A549 (cell line): ENCODE measurements at regions not wholly inside any gene's neighbourhood (a gene's known extent, or its start where the extent isn't known, plus 50 kb on each side); places are given as distances from the start of the nearest gene placed in this dataset.

Experiments
- BHLHE40 ChIP-seq: IDR thresholded peaks from 2 replicates; pipeline ENCODE4 v1.6.1; 2012; ENCODE audit warnings: low read depth, low read length, inconsistent platforms
- CTCF ChIP-seq: fragments of >200 bp; sonication (Bioruptor Twin); formaldehyde crosslinking; IDR thresholded peaks from 3 replicates; pipeline ENCODE4 v1.5.1; 2016
- E2F6 ChIP-seq: IDR thresholded peaks from 2 replicates; pipeline ENCODE4 v1.6.1; 2012; ENCODE audit warnings: low read depth, borderline replicate concordance
- ESRRA ChIP-seq: fragments of 150-350 bp; IDR thresholded peaks from 2 replicates; pipeline ENCODE4 v1.6.1; 2014; ENCODE audit warnings: mild to moderate bottlenecking, low read length, borderline replicate concordance
- MAFK ChIP-seq: fragments of 450-650 bp; IDR thresholded peaks from 2 replicates; pipeline ENCODE4 v1.6.1; 2014; ENCODE audit not compliant: partially characterized antibody
- MAX ChIP-seq: IDR thresholded peaks from 2 replicates; pipeline ENCODE4 v1.6.1; 2012
- PHF8 ChIP-seq: fragments of 200-600 bp; sonication (generic); IDR thresholded peaks from 2 replicates; pipeline ENCODE4 v1.6.1; 2016; ENCODE audit warnings: low read depth, mild to moderate bottlenecking, antibody characterized with exemption, moderate library complexity, borderline replicate concordance
- POLR2A ChIP-seq: IDR thresholded peaks from 2 replicates; pipeline ENCODE4 v1.6.1; 2012; ENCODE audit warnings: mild to moderate bottlenecking, low read length
- REST ChIP-seq: fragments of 200-600 bp; sonication (generic); IDR thresholded peaks from 2 replicates; pipeline ENCODE4 v1.6.1; 2016; ENCODE audit warnings: antibody characterized with exemption, mild to moderate bottlenecking, moderate library complexity
- RNF2 ChIP-seq: fragments of 200-600 bp; sonication (generic); IDR thresholded peaks from 2 replicates; pipeline ENCODE4 v1.6.1; 2016; ENCODE audit warnings: low read depth, mild to moderate bottlenecking, antibody characterized with exemption, moderate library complexity, borderline replicate concordance
- SREBF2 ChIP-seq: fragments of 450-650 bp; IDR thresholded peaks from 2 replicates; pipeline ENCODE4 v1.6.1; 2014; ENCODE audit warnings: mild to moderate bottlenecking, moderate library complexity
- USF2 ChIP-seq: fragments of 450-650 bp; IDR thresholded peaks from 2 replicates; pipeline ENCODE4 v1.6.1; 2014; ENCODE audit warnings: antibody characterized with exemption

GRCh38 chr5:124065508-124065907, 553.5 kb downstream of the CSNK1G3 start:
- TF ChIP-seq CTCF: no peak
- no peak for TF ChIP-seq BHLHE40
- no peak for TF ChIP-seq ESRRA
- no peak for TF ChIP-seq POLR2A
- no peak for TF ChIP-seq PHF8
- TF ChIP-seq REST: no peak
- no peak for TF ChIP-seq E2F6
- no peak for TF ChIP-seq MAX
- TF ChIP-seq MAFK: no peak
- no peak for TF ChIP-seq USF2
- TF ChIP-seq RNF2: no peak
- no peak for TF ChIP-seq SREBF2
